ENCODE measurements at regions not wholly inside any gene's neighbourhood (a gene's known extent, or its start where the extent isn't known, plus 50 kb on each side); places are given as distances from the start of the nearest gene placed in this dataset.

DNA sequence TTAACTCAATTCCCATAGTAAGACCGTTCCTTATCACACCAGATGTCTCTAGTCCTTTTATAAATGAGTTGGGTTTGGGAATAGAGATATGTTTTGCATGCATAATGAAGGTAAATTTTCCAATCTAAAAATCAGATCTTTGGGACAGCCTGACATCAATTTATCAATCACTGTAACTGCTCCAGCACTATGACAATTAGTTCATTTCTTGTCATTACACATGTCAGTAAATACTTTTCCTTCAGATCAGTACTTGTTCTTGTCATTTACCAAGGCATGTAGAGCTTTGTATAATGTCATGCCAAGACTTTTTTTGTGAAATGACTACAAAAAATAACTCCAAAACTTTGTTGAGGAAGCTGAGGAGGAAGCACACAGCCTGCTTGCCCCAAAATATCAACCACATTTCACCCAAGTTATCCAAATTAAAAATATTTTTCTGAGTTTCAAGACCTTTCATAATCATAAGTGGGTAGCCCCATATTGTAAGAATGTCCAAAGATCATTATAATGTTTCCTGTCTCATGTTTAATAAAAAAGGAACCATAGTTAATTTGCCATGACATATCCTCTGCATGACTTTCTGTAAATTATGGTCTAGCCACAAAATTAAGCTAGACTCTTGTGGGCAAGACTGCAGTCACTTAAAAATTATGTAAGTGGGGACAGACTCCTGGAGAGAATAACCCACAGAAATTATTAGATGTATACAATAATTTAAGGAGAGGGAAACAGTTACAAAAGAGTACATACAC is 586.8 kb downstream of the TBC1D4 start:
- TF ChIP-seq CTCF (IDR thresholded peaks at IDR 0.05) = no peak
- TF ChIP-seq POLR2A (IDR thresholded peaks at IDR 0.05; ENCODE audit: low read depth) = no peak
